Testis (tissue), 2 donors: ENCODE measurements at regions not wholly inside any gene's neighbourhood (a gene's known extent, or its start where the extent isn't known, plus 50 kb on each side); places are given as distances from the start of the nearest gene placed in this dataset.

Source experiments
- DNase-seq: peaks from one replicate; pipeline ENCODE4 v3.0.0-alpha.2; 2019
- H3K27ac ChIP-seq, 2 donors: fragments of 200-600 bp; sonication (generic); one replicate each; pipeline ENCODE4 v1.5.1; 2019
- H3K27me3 ChIP-seq: fragments of 200-600 bp; sonication (generic); one replicate; pipeline ENCODE4 v1.5.1; 2019
- H3K36me3 ChIP-seq: fragments of 200-600 bp; sonication (generic); one replicate; pipeline ENCODE4 v1.5.1; 2017; ENCODE audit warnings: low read depth; ENCODE audit errors: missing control alignments
- H3K4me1 ChIP-seq: fragments of 200-600 bp; sonication (generic); one replicate; pipeline ENCODE4 v1.5.1; 2019
- H3K4me3 ChIP-seq, 2 donors: fragments of 200-600 bp; sonication (generic); one replicate each; pipeline ENCODE4 v1.5.1; 2017 to 2019
- H3K9me3 ChIP-seq: fragments of 200-600 bp; sonication (generic); one replicate; pipeline ENCODE4 v1.5.1; 2017
- CTCF ChIP-seq, 3 experiments: fragments of 450-650 bp in 2 of 3; fragments of 200-600 bp in 1 of 3; sonication (generic) in 1 of 3; IDR thresholded peaks; one replicate each; pipeline ENCODE4 v1.5.1; 2016 to 2019; ENCODE audit warnings: antibody characterized with exemption in 3 of 3, mild to moderate bottlenecking in 2 of 3, moderate library complexity in 1 of 3
- POLR2A ChIP-seq: fragments of 450-650 bp; IDR thresholded peaks from one replicate; pipeline ENCODE4 v1.6.1; 2017; ENCODE audit warnings: antibody characterized with exemption, mild to moderate bottlenecking, moderate library complexity
- WGBS, 2 donors: methylation state at CpG; one replicate each; pipeline ENCODE4 v1.1.5; 2018; 5-methylcytosine and 5-hydroxymethylcytosine counted together
- intact Hi-C: fragments of 100-400 bp; cut with DNase I; formaldehyde crosslinking; loops from one replicate; pipeline ENCODE4 v1.15.1; 2023; ENCODE audit warnings: low total_unique reads

GRCh38 chr3:106114220-106114619 is 245.4 kb upstream of the CBLB start:
- Histone ChIP-seq H3K4me1 (no peaks in the 10 kb centered on the region), H3K27me3 (no peaks in the 10 kb centered on the region), H3K9me3 (no peaks in the 10 kb centered on the region), H3K36me3 (no peaks in the 10 kb centered on the region), H3K27ac (no peak overlapping the region), H3K4me3 (no peak overlapping the region)
- intact Hi-C loops = no loop called here
- TF ChIP-seq CTCF (IDR thresholded peaks at IDR 0.05) (no peak), POLR2A (no peak)
- DNase-seq = no peak
- 70 to 79% methylated on average over 1 of the region's 1 CpG for WGBS, 2 donors

- no peaks in the 10 kb centered on the region for H3K4me1 ChIP-seq
- no peaks in the 10 kb centered on the region for H3K36me3 ChIP-seq
- no peak for DNase-seq
- intact Hi-C loops = no loop called here
- no peak overlapping the region for H3K4me3 ChIP-seq
- no peak overlapping the region for H3K27ac ChIP-seq
- H3K27me3 ChIP-seq = no peaks in the 10 kb centered on the region
- TF ChIP-seq POLR2A = no peak
- TF ChIP-seq CTCF (IDR thresholded peaks at IDR 0.05) = no peak
- H3K9me3 ChIP-seq = no peaks in the 10 kb centered on the region
These were observed 246.0 kb upstream of the CBLB start for GRCh38 chr3:106114848-106115247.

GRCh38 chr3:106115557-106115956 is 246.7 kb upstream of the CBLB start:
- Histone ChIP-seq H3K4me1 (no peaks in the 10 kb centered on the region), H3K36me3 (no peaks in the 10 kb centered on the region), H3K9me3 (no peaks in the 10 kb centered on the region), H3K27me3 (no peaks in the 10 kb centered on the region), H3K4me3 (no peak overlapping the region), H3K27ac (no peak overlapping the region)
- WGBS, 2 donors = 98 to 100% methylated on average over 2 of the region's 2 CpGs
- intact Hi-C loops = no loop called here
- DNase-seq = no peak
- TF ChIP-seq CTCF (IDR thresholded peaks at IDR 0.05) (no peak), POLR2A (no peak)

- H3K27me3 ChIP-seq = no peaks in the 10 kb centered on the region
- H3K9me3 ChIP-seq = no peaks in the 10 kb centered on the region
- no peak overlapping the region for H3K27ac ChIP-seq
- no peak overlapping the region for H3K4me3 ChIP-seq
- no peaks in the 10 kb centered on the region for H3K4me1 ChIP-seq
- DNase-seq = no peak
- H3K36me3 ChIP-seq = no peaks in the 10 kb centered on the region
- TF ChIP-seq POLR2A = no peak
- TF ChIP-seq CTCF (IDR thresholded peaks at IDR 0.05) = no peak
- intact Hi-C loops = no loop called here
- WGBS, 2 donors = 91 to 92% methylated on average over 7 of the region's 7 CpGs
These were observed 248.1 kb upstream of the CBLB start for GRCh38 chr3:106116733-106117489.

- Histone ChIP-seq H3K4me1 (no peaks in the 10 kb centered on the region), H3K36me3 (no peaks in the 10 kb centered on the region), H3K27ac (no peak overlapping the region), H3K4me3 (no peak overlapping the region), H3K27me3 (no peaks in the 10 kb centered on the region), H3K9me3 (no peaks in the 10 kb centered on the region)
- no peak for DNase-seq
- WGBS, 2 donors = 91 to 95% methylated on average over 3 of the region's 3 CpGs
- intact Hi-C loops = no loop called here
- TF ChIP-seq POLR2A (no peak), CTCF (IDR thresholded peaks at IDR 0.05) (no peak)
These were observed 248.7 kb upstream of the CBLB start for GRCh38 chr3:106117490-106117858.
